H1 (cell line): ENCODE measurements at regions not wholly inside any gene's neighbourhood (a gene's known extent, or its start where the extent isn't known, plus 50 kb on each side); places are given as distances from the start of the nearest gene placed in this dataset.

Source experiments
- TF ChIP-seq, protein P1 (sequence below), 3 experiments: IDR thresholded peaks; 1 replicate in 2 of 3; 2 replicates in 1 of 3; pipeline versions ENCODE4 v1.5.1 to v1.6.1; 2011; ENCODE audit warnings: low read length in 3 of 3, mild to moderate bottlenecking in 3 of 3, inconsistent platforms in 2 of 3, low read depth in 1 of 3, moderate library complexity in 1 of 3; ENCODE audit not compliant: insufficient read depth in 1 of 3; ENCODE audit errors: control extremely low read depth in 1 of 3
- TF ChIP-seq, protein P2 (sequence below): IDR thresholded peaks from 2 replicates; pipeline ENCODE4 v1.6.1; 2011; ENCODE audit warnings: low read depth, mild to moderate bottlenecking, low read length; ENCODE audit not compliant: insufficient read depth

DNA sequence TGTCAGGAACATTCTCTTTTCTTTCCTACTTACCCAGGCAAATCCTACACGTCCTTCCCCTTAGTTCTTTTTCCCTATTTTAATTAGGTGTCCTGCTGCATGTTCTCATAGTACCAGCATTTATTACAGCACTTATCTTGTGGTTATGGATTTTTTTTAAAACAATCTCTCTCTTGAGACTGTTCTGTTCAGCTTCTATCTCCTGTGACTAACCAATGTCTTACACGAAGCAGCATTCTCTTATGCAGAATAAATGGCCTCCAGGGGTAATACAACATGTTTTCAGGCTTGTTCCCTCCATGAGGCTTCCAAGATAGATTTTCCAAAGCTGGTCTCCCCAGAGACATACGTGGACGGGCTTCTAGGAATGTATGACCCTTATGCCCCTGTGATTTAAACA lies 1096.1 kb upstream of the CELF2 start (continued):
- TF ChIP-seq, protein P1, sequence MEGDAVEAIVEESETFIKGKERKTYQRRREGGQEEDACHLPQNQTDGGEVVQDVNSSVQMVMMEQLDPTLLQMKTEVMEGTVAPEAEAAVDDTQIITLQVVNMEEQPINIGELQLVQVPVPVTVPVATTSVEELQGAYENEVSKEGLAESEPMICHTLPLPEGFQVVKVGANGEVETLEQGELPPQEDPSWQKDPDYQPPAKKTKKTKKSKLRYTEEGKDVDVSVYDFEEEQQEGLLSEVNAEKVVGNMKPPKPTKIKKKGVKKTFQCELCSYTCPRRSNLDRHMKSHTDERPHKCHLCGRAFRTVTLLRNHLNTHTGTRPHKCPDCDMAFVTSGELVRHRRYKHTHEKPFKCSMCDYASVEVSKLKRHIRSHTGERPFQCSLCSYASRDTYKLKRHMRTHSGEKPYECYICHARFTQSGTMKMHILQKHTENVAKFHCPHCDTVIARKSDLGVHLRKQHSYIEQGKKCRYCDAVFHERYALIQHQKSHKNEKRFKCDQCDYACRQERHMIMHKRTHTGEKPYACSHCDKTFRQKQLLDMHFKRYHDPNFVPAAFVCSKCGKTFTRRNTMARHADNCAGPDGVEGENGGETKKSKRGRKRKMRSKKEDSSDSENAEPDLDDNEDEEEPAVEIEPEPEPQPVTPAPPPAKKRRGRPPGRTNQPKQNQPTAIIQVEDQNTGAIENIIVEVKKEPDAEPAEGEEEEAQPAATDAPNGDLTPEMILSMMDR (IDR thresholded peaks at IDR 0.05; ENCODE audit: control extremely low read depth in 1 of 3, insufficient read depth in 1 of 3, low read depth in 1 of 3, low read length in 3 of 3), result no peak
- TF ChIP-seq, protein P2, sequence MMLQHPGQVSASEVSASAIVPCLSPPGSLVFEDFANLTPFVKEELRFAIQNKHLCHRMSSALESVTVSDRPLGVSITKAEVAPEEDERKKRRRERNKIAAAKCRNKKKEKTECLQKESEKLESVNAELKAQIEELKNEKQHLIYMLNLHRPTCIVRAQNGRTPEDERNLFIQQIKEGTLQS, result no peak
